ENCODE measurements at regions not wholly inside any gene's neighbourhood (a gene's known extent, or its start where the extent isn't known, plus 50 kb on each side); places are given as distances from the start of the nearest gene placed in this dataset.
"Not testable (repeated sequence)": the region's sequence is repeated elsewhere in the genome, so short reads cannot be mapped to it uniquely, and the experiment has no call there.

DNA sequence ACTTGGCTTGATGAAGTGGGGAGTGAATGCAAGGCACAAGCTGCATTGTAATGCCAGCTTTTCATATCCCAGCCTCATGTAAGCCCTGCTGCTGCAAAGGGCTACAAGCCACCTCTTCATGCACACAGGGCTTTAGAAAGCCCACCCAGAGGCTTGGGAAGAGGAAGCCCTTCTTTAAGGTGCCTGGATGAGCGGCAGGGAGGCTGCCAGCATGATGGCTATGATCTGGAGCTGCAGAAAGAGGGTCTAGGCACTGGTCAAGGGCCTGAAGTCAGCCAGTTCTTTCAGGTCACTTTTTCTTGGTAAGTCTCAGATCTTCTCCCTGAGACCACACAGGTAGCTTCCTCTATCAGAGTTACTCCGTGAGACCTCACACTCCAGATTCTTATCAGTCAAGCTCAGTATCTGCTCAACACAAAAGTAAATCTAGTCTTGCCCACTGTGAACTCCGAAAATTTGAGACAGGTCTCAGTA is 113.3 kb upstream of the SEC22B start:
- TF ChIP-seq EZH2phosphoT487 (IDR thresholded peaks at IDR 0.05; ENCODE audit: low read length) = not testable (repeated sequence)
- TF ChIP-seq, protein P1, sequence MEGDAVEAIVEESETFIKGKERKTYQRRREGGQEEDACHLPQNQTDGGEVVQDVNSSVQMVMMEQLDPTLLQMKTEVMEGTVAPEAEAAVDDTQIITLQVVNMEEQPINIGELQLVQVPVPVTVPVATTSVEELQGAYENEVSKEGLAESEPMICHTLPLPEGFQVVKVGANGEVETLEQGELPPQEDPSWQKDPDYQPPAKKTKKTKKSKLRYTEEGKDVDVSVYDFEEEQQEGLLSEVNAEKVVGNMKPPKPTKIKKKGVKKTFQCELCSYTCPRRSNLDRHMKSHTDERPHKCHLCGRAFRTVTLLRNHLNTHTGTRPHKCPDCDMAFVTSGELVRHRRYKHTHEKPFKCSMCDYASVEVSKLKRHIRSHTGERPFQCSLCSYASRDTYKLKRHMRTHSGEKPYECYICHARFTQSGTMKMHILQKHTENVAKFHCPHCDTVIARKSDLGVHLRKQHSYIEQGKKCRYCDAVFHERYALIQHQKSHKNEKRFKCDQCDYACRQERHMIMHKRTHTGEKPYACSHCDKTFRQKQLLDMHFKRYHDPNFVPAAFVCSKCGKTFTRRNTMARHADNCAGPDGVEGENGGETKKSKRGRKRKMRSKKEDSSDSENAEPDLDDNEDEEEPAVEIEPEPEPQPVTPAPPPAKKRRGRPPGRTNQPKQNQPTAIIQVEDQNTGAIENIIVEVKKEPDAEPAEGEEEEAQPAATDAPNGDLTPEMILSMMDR (IDR thresholded peaks at IDR 0.05; ENCODE audit: low read length) = not testable (repeated sequence)

All from MM.1S (cell line).